ENCODE measurements at regions not wholly inside any gene's neighbourhood (a gene's known extent, or its start where the extent isn't known, plus 50 kb on each side); places are given as distances from the start of the nearest gene placed in this dataset.

- DNase-seq (ENCODE audit: low read depth in 2 of 2) = no peak
Observed at GRCh38 chrX:155682834-155683233, 70.1 kb upstream of the TMLHE start.

GRCh38 chrX:155679715-155680114, 67.0 kb upstream of the TMLHE start:
- no peak for DNase-seq (ENCODE audit: low read depth in 2 of 2)

- DNase-seq (ENCODE audit: low read depth in 2 of 2) = no peak
Observed at GRCh38 chrX:155673338-155673737, 60.6 kb upstream of the TMLHE start.

GRCh38 chrX:155666741-155667140, 54.0 kb upstream of the TMLHE start:
- DNase-seq (ENCODE audit: low read depth in 2 of 2) = no peak
